ENCODE measurements at regions not wholly inside any gene's neighbourhood (a gene's known extent, or its start where the extent isn't known, plus 50 kb on each side); places are given as distances from the start of the nearest gene placed in this dataset.

DNA sequence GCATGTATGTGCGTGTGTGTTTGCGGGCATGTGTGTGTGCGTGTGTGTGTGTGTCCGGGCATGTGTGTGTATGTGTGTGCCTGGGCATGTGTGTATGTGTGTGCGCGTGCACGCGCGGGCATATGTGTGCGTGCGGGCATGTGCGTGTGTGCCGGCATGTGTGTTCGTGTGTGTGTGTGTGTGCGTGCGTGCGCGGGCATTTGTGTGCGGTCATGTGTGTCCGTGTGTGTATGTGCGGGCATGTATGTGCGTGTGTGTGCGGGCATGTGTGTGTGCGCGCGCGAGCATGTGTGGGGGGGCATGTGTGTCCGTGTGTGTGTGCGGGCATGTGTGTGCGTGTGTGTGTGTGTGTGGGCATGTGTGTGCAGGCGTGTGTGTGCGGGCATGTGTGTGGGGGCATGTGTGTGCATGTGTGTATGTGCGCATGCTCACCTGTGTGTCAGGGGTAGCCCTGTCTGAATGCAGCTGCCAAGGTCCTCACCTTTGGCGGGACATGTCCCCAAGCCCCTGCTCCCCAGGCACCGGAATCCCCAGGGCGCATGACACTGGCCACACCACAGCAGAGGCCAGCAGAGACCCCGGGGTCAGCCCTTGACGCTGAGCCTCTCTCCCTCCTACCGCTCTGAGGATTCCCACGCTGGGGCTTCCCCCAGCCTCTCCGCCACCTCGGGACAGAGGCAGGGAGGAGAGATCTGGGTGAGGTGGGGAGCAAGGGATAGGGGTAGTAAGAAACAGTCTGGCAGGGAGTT, 109.5 kb upstream of the NCOR2 start:
- H2BK15ac ChIP-seq (ENCODE audit: low read depth, low read length), result no peak overlapping the region
- peaks cover 1 to 20% of the 10 kb centered on the region in 2 experiments for H3K4me1 Mint-ChIP-seq
- H3K9me3 Mint-ChIP-seq, result peaks cover 0 to 2% of the 10 kb centered on the region in 2 experiments; a peak in 2 of 5 replicates
- no CpG with 5 or more reads among the region's 42 CpGs for WGBS (ENCODE audit: extremely low coverage, insufficient read length, low lambda C conversion rate)
- no peak overlapping the region for H2BK20ac ChIP-seq (ENCODE audit: low read depth, low read length, poor library complexity, severe bottlenecking)
- no peak overlapping the region for H3K9ac ChIP-seq (ENCODE audit: extremely low read depth, insufficient read length, low read length)
- H4K20me1 ChIP-seq (ENCODE audit: control insufficient read depth, insufficient read depth, insufficient read length), result no peaks in the 10 kb centered on the region
- no peak overlapping the region for H3K23ac ChIP-seq (ENCODE audit: insufficient read length, low read depth, low read length)
- H4K91ac ChIP-seq (ENCODE audit: insufficient read length, low read depth, low read length), result no peak overlapping the region
- no peak overlapping the region for H2AK5ac ChIP-seq (ENCODE audit: insufficient read length, low read length)
- H3K9me3 ChIP-seq (ENCODE audit: control insufficient read depth, low read depth, low read length), result no peaks in the 10 kb centered on the region
- H3K79me1 ChIP-seq (ENCODE audit: insufficient read depth, low read depth, low read length, poor library complexity, severe bottlenecking), result no peaks in the 10 kb centered on the region
- no peak overlapping the region for H3K4me2 ChIP-seq (ENCODE audit: insufficient read depth, insufficient read length, low read length)
- no peaks in the 10 kb centered on the region for H3K27me3 ChIP-seq (ENCODE audit: insufficient read depth, low read length)
- no peak overlapping the region for H3T11ph ChIP-seq (ENCODE audit: low read length)
- H3K4ac ChIP-seq (ENCODE audit: low read depth, low read length), result no peak overlapping the region
- H3K18ac ChIP-seq (ENCODE audit: insufficient read length, low read depth, low read length), result no peak overlapping the region
- no peak overlapping the region for H2BK5ac ChIP-seq (ENCODE audit: insufficient read length, low read length)
- H3K36me3 Mint-ChIP-seq (ENCODE audit: insufficient read depth in 1 of 3, low read depth in 3 of 3), result no peaks in the 10 kb centered on the region
- peak overlapping the region in 2 of 3 experiments; percentile 72 to 95; a peak in 4 of 7 replicates for H3K27ac Mint-ChIP-seq
- TF ChIP-seq, protein P1, sequence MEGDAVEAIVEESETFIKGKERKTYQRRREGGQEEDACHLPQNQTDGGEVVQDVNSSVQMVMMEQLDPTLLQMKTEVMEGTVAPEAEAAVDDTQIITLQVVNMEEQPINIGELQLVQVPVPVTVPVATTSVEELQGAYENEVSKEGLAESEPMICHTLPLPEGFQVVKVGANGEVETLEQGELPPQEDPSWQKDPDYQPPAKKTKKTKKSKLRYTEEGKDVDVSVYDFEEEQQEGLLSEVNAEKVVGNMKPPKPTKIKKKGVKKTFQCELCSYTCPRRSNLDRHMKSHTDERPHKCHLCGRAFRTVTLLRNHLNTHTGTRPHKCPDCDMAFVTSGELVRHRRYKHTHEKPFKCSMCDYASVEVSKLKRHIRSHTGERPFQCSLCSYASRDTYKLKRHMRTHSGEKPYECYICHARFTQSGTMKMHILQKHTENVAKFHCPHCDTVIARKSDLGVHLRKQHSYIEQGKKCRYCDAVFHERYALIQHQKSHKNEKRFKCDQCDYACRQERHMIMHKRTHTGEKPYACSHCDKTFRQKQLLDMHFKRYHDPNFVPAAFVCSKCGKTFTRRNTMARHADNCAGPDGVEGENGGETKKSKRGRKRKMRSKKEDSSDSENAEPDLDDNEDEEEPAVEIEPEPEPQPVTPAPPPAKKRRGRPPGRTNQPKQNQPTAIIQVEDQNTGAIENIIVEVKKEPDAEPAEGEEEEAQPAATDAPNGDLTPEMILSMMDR (conservative IDR thresholded peaks at IDR 0.05), result no peak
- no peaks in the 10 kb centered on the region for H3K79me2 ChIP-seq (ENCODE audit: insufficient read depth, low read length)
- no peak overlapping the region for H2BK120ac ChIP-seq (ENCODE audit: low read depth, low read length, poor library complexity, severe bottlenecking)
- no peak overlapping the region; the same call in 1 of the 2 replicates for H3K14ac ChIP-seq (ENCODE audit: insufficient read depth, low read length)
- no peak overlapping the region for H3K27ac ChIP-seq (ENCODE audit: insufficient read length, low read depth, low read length)
- no peak overlapping the region for H4K5ac ChIP-seq (ENCODE audit: insufficient read length, low read depth, low read length)
- no peak overlapping the region for H2BK12ac ChIP-seq (ENCODE audit: insufficient read length, low read depth, low read length)
- peaks cover 2% of the 10 kb centered on the region for H3K27me3 Mint-ChIP-seq (ENCODE audit: low read depth)
- H3K56ac ChIP-seq (ENCODE audit: insufficient read length, low read depth, low read length), result no peak overlapping the region
- H4K8ac ChIP-seq (replicated peaks; ENCODE audit: insufficient read length, low read depth, low read length), result no peak overlapping the region
- H2AFZ ChIP-seq (ENCODE audit: low read length), result no peak overlapping the region
- H3K4me1 ChIP-seq (ENCODE audit: insufficient read depth, low read length), result no peaks in the 10 kb centered on the region; the same call in 1 of the 2 replicates
- H3K23me2 ChIP-seq (ENCODE audit: insufficient read length, low read depth, low read length, poor library complexity, severe bottlenecking), result no peaks in the 10 kb centered on the region
- H3K4me3 Mint-ChIP-seq, result no peak overlapping the region; a peak in 1 of 5 replicates
- no peak for DNase-seq

Measured in H9 (cell line).